ENCODE measurements at regions not wholly inside any gene's neighbourhood (a gene's known extent, or its start where the extent isn't known, plus 50 kb on each side); places are given as distances from the start of the nearest gene placed in this dataset.

DNA sequence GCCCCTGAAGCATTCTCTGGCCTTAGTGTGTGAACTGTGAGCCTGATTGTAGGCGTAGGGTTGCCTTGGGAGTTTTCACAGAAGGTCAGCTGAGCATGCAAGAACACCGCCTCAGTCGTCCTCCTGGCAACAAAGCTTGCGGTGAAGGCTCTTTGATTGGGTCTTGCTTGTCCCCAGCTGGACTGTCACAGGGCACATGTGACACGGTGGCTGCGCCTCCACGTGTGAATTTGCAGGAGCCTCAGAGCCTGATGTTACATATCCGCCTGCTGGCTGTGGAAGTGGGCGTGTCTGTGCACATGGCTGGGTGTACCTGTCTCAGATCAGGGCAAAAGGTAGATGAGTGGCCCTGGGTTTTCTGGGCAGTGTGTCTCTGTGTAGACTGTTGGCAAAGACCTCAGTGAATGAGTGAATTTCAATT lies 228.7 kb downstream of the HAUS1 start (continued):
- TF ChIP-seq, protein P1, sequence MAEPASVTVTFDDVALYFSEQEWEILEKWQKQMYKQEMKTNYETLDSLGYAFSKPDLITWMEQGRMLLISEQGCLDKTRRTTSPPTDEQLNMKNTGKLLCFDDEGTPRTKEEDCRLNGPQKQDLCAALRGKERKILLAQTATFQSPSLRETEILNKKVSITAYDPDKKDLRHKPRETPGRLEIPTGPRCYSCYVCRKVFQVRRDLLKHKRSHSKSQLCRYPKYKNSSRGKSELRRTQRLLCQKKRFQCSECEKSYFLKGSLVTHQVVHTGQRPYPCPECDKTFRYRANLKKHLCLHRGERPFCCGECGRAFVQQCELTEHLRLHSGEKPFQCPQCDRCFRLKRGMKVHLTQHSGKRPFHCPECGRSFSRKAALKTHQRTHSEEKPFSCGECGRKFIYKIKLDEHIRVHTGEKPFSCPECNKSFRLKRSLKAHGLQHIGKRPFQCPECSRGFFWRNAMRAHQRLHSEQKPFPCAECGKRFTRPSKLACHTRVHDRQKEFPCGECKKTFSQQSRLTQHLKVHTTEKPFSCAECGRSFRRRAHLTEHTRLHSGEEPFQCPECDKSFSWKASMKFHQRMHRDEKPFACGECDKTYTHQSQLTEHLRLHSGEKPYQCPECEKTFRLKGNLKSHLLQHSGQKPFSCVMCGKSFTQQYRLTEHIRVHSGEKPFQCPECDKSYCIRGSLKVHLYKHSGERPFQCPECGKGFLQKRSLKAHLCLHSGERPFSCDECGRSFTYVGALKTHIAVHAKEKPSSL (CRISPR knock-in tag; conservative IDR thresholded peaks at IDR 0.05), result no peak
- TF ChIP-seq SMAD4 (CRISPR knock-in tag; IDR thresholded peaks at IDR 0.05), result no peak
- no peak for TF ChIP-seq NR2C2 (CRISPR knock-in tag; IDR thresholded peaks at IDR 0.05)
- TF ChIP-seq TEAD4 (CRISPR knock-in tag; IDR thresholded peaks at IDR 0.05), result no peak

DNA sequence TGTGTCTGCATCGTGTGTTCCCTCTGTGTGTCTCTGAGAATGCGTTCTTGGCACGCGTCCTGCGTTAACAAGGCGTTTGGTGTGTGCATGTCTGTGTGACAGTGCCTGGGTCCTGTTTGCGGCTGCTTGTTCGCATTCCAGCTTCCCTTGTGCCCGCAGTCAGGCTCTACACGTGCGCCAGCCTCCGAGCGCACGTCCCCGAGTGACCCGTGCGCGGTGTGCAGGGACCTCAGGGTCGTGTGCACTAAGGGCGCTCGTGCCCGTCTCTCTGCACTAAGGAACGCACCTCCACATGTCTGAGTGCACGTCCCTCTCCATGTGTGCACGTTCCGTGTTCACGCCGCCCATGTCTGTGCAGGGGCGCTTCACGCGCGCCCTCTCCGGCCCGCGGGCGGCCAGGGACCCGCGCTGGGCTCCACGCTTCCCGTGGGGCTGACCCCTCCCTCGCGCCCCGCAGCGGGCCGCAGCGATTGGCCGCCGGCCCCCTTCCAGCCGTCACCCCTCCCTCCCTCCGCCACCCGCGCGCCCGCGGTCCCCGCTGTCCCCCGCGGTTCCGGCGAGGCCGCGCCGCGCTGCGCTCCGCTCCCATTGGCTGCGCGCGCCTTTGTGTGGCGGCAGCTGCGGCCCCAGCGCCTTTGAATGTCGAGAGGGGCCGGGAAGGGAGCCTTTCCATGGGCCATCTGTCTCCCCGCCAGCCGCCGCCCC lies 229.4 kb downstream of the HAUS1 start:
- Mint-ChIP-seq H3K4me3 (peak overlapping the region; percentile 72), H3K9me3 (no peaks in the 10 kb centered on the region), H3K4me1 (peaks cover 43% of the 10 kb centered on the region), H3K36me3 (no peaks in the 10 kb centered on the region), H3K27me3 (ENCODE audit: low read depth) (peaks cover 23% of the 10 kb centered on the region), H3K27ac (no peak overlapping the region)
- ChIA-PET CTCF (interaction anchor here (0.6 to 1.8 kb wide), 4 partner anchors 52 to 148 kb away, joined by 3 to 15 read pairs (median 5); no protein-coding TSS in a partner anchor), POLR2A (interaction anchor here (1.1 kb wide), 1 partner anchor 9 kb away, joined by 3 read pairs; no protein-coding TSS in a partner anchor)
- ATAC-seq, result peak; percentile 21
- DNase-seq (ENCODE audit: low spot score), result peak; percentile 50
- TF ChIP-seq, protein P2, sequence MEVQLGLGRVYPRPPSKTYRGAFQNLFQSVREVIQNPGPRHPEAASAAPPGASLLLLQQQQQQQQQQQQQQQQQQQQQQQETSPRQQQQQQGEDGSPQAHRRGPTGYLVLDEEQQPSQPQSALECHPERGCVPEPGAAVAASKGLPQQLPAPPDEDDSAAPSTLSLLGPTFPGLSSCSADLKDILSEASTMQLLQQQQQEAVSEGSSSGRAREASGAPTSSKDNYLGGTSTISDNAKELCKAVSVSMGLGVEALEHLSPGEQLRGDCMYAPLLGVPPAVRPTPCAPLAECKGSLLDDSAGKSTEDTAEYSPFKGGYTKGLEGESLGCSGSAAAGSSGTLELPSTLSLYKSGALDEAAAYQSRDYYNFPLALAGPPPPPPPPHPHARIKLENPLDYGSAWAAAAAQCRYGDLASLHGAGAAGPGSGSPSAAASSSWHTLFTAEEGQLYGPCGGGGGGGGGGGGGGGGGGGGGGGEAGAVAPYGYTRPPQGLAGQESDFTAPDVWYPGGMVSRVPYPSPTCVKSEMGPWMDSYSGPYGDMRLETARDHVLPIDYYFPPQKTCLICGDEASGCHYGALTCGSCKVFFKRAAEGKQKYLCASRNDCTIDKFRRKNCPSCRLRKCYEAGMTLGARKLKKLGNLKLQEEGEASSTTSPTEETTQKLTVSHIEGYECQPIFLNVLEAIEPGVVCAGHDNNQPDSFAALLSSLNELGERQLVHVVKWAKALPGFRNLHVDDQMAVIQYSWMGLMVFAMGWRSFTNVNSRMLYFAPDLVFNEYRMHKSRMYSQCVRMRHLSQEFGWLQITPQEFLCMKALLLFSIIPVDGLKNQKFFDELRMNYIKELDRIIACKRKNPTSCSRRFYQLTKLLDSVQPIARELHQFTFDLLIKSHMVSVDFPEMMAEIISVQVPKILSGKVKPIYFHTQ (CRISPR knock-in tag; IDR thresholded peaks at IDR 0.05), result no peak
- TF ChIP-seq ZNF219 (CRISPR knock-in tag; IDR thresholded peaks at IDR 0.05; ENCODE audit: borderline replicate concordance) (no peak), FOXK1 (CRISPR knock-in tag; IDR thresholded peaks at IDR 0.05) (peak; percentile 49; the same call in 1 of the 2 replicates), MYBL2 (CRISPR knock-in tag; IDR thresholded peaks at IDR 0.05) (peak; percentile 53), FOXP1 (CRISPR knock-in tag; IDR thresholded peaks at IDR 0.05; ENCODE audit: borderline replicate concordance) (peak; percentile 79; the same call in 1 of the 2 replicates), EMX1 (CRISPR knock-in tag; IDR thresholded peaks at IDR 0.05) (0 out of 2 replicates have a peak, but pooled peaks have one; percentile 34)
- TF ChIP-seq, protein P3, sequence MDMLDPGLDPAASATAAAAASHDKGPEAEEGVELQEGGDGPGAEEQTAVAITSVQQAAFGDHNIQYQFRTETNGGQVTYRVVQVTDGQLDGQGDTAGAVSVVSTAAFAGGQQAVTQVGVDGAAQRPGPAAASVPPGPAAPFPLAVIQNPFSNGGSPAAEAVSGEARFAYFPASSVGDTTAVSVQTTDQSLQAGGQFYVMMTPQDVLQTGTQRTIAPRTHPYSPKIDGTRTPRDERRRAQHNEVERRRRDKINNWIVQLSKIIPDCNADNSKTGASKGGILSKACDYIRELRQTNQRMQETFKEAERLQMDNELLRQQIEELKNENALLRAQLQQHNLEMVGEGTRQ (CRISPR knock-in tag; IDR thresholded peaks at IDR 0.05), result 0 out of 2 replicates have a peak, but pooled peaks have one; percentile 16
- TF ChIP-seq, protein P4, sequence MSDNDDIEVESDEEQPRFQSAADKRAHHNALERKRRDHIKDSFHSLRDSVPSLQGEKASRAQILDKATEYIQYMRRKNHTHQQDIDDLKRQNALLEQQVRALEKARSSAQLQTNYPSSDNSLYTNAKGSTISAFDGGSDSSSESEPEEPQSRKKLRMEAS (CRISPR knock-in tag; IDR thresholded peaks at IDR 0.05), result peak; percentile 70

DNA sequence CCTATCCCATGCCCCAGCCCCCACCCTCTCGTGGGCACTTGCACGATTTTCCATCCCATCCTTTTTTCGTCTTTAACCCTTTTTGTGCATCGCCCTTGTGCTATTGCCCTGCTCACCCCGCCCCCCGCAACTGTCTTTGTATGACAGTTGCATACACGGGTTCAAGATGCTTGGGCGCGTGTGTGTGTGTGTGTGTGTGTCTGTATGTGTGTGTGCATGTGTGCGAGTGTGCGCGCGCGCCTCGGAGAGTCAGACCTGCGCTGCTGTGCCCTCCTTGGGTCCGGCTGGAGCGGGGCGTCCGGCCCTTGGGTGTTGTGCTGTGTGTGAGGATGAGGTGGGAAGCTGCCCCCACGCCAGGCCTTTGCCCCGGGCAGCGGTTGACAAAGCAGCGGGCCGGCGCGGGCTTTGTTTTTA lies 230.7 kb downstream of the HAUS1 start:
- H3K27ac Mint-ChIP-seq, result peak overlapping the region; percentile 65; the same call in 1 of the 2 replicates
- CTCF ChIA-PET, result interaction anchor here (1.1 to 2.0 kb wide), 5 partner anchors 9 to 323 kb away, joined by 3 to 13 read pairs (median 6); no protein-coding TSS in a partner anchor
- no peaks in the 10 kb centered on the region for H3K36me3 Mint-ChIP-seq
- H3K9me3 Mint-ChIP-seq, result no peaks in the 10 kb centered on the region
- H3K4me1 Mint-ChIP-seq, result peaks cover 50% of the 10 kb centered on the region
- ATAC-seq (no peak), DNase-seq (ENCODE audit: low spot score) (no peak)
- TF ChIP-seq GABPB1 (CRISPR knock-in tag; IDR thresholded peaks at IDR 0.05), result no peak
- TF ChIP-seq, protein P5, sequence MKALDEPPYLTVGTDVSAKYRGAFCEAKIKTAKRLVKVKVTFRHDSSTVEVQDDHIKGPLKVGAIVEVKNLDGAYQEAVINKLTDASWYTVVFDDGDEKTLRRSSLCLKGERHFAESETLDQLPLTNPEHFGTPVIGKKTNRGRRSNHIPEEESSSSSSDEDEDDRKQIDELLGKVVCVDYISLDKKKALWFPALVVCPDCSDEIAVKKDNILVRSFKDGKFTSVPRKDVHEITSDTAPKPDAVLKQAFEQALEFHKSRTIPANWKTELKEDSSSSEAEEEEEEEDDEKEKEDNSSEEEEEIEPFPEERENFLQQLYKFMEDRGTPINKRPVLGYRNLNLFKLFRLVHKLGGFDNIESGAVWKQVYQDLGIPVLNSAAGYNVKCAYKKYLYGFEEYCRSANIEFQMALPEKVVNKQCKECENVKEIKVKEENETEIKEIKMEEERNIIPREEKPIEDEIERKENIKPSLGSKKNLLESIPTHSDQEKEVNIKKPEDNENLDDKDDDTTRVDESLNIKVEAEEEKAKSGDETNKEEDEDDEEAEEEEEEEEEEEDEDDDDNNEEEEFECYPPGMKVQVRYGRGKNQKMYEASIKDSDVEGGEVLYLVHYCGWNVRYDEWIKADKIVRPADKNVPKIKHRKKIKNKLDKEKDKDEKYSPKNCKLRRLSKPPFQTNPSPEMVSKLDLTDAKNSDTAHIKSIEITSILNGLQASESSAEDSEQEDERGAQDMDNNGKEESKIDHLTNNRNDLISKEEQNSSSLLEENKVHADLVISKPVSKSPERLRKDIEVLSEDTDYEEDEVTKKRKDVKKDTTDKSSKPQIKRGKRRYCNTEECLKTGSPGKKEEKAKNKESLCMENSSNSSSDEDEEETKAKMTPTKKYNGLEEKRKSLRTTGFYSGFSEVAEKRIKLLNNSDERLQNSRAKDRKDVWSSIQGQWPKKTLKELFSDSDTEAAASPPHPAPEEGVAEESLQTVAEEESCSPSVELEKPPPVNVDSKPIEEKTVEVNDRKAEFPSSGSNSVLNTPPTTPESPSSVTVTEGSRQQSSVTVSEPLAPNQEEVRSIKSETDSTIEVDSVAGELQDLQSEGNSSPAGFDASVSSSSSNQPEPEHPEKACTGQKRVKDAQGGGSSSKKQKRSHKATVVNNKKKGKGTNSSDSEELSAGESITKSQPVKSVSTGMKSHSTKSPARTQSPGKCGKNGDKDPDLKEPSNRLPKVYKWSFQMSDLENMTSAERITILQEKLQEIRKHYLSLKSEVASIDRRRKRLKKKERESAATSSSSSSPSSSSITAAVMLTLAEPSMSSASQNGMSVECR (CRISPR knock-in tag; IDR thresholded peaks at IDR 0.05; ENCODE audit: borderline replicate concordance), result no peak; the same call in 1 of the 2 replicates
- TF ChIP-seq, protein P6, sequence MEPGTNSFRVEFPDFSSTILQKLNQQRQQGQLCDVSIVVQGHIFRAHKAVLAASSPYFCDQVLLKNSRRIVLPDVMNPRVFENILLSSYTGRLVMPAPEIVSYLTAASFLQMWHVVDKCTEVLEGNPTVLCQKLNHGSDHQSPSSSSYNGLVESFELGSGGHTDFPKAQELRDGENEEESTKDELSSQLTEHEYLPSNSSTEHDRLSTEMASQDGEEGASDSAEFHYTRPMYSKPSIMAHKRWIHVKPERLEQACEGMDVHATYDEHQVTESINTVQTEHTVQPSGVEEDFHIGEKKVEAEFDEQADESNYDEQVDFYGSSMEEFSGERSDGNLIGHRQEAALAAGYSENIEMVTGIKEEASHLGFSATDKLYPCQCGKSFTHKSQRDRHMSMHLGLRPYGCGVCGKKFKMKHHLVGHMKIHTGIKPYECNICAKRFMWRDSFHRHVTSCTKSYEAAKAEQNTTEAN (CRISPR knock-in tag; IDR thresholded peaks at IDR 0.05), result peak; percentile 70; the same call in 1 of the 2 replicates
- H3K27me3 Mint-ChIP-seq (ENCODE audit: low read depth), result peaks cover 23% of the 10 kb centered on the region
- POLR2A ChIA-PET, result no interaction called here
- H3K4me3 Mint-ChIP-seq, result peak overlapping the region; percentile 94
